ENCODE measurements at regions not wholly inside any gene's neighbourhood (a gene's known extent, or its start where the extent isn't known, plus 50 kb on each side); places are given as distances from the start of the nearest gene placed in this dataset.

DNA sequence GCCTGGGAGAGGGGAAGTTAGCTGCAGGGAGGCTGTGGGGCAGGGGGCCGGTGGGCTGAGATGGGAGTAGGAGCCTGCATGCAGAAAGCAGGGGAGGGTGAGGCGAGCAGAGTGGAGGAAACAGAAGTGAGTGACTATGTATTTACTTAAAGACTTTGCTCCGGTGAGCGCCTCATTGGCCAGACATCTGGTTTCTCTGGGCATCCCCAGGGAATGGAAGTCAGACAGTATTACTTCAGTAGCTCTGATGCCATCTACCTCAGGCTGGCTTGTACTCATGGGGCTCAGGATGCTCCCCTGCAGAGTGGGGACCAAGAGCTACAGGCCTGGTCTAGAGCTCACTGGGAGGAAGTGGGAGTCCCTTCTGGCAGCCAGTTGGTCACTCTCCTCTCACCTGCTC, 78.2 kb upstream of the ARAP3 start:
- H2AFZ ChIP-seq: no peak overlapping the region
- ATAC-seq (no peak), DNase-seq (ENCODE audit: low spot score) (no peak)
- Mint-ChIP-seq H3K27me3 (ENCODE audit: insufficient read depth, low read depth, poor library complexity) (peaks cover 25% of the 10 kb centered on the region), H3K27ac (no peak overlapping the region), H3K4me3 (no peak overlapping the region), H3K4me1 (peaks cover 57% of the 10 kb centered on the region), H3K9me3 (no peaks in the 10 kb centered on the region), H3K36me3 (ENCODE audit: low read depth) (no peaks in the 10 kb centered on the region)
- no peaks in the 10 kb centered on the region for H3K79me2 ChIP-seq (replicated peaks; ENCODE audit: insufficient read depth)
- 0 out of 2 replicates have a peak, but pooled peaks cover 17% of the 10 kb centered on the region for H3F3A ChIP-seq (replicated peaks; ENCODE audit: low read depth)
- H3K27ac ChIP-seq (ENCODE audit: low read depth): no peak overlapping the region
- no peaks in the 10 kb centered on the region for H3K36me3 ChIP-seq (ENCODE audit: insufficient read depth)
- H3K4me1 ChIP-seq (ENCODE audit: insufficient read depth): peaks cover 44% of the 10 kb centered on the region
- H3K4me2 ChIP-seq: 0 out of 2 replicates have a peak overlapping the region, but pooled peaks have one; percentile 27
- H3K27me3 ChIP-seq (ENCODE audit: insufficient read depth): peaks cover 3% of the 10 kb centered on the region; the same call in 1 of the 2 replicates
- H4K20me1 ChIP-seq (replicated peaks; ENCODE audit: insufficient read depth): no peaks in the 10 kb centered on the region; the same call in 1 of the 2 replicates
- no peak for TF ChIP-seq STAT1 (IDR thresholded peaks at IDR 0.05; ENCODE audit: unreplicated experiment)
- TF ChIP-seq, protein P1, sequence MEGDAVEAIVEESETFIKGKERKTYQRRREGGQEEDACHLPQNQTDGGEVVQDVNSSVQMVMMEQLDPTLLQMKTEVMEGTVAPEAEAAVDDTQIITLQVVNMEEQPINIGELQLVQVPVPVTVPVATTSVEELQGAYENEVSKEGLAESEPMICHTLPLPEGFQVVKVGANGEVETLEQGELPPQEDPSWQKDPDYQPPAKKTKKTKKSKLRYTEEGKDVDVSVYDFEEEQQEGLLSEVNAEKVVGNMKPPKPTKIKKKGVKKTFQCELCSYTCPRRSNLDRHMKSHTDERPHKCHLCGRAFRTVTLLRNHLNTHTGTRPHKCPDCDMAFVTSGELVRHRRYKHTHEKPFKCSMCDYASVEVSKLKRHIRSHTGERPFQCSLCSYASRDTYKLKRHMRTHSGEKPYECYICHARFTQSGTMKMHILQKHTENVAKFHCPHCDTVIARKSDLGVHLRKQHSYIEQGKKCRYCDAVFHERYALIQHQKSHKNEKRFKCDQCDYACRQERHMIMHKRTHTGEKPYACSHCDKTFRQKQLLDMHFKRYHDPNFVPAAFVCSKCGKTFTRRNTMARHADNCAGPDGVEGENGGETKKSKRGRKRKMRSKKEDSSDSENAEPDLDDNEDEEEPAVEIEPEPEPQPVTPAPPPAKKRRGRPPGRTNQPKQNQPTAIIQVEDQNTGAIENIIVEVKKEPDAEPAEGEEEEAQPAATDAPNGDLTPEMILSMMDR (conservative IDR thresholded peaks at IDR 0.05; ENCODE audit: low read depth in 2 of 2): no peak
- TF ChIP-seq JUNB (IDR thresholded peaks at IDR 0.05; ENCODE audit: unreplicated experiment): no peak
- TF ChIP-seq, protein P2, sequence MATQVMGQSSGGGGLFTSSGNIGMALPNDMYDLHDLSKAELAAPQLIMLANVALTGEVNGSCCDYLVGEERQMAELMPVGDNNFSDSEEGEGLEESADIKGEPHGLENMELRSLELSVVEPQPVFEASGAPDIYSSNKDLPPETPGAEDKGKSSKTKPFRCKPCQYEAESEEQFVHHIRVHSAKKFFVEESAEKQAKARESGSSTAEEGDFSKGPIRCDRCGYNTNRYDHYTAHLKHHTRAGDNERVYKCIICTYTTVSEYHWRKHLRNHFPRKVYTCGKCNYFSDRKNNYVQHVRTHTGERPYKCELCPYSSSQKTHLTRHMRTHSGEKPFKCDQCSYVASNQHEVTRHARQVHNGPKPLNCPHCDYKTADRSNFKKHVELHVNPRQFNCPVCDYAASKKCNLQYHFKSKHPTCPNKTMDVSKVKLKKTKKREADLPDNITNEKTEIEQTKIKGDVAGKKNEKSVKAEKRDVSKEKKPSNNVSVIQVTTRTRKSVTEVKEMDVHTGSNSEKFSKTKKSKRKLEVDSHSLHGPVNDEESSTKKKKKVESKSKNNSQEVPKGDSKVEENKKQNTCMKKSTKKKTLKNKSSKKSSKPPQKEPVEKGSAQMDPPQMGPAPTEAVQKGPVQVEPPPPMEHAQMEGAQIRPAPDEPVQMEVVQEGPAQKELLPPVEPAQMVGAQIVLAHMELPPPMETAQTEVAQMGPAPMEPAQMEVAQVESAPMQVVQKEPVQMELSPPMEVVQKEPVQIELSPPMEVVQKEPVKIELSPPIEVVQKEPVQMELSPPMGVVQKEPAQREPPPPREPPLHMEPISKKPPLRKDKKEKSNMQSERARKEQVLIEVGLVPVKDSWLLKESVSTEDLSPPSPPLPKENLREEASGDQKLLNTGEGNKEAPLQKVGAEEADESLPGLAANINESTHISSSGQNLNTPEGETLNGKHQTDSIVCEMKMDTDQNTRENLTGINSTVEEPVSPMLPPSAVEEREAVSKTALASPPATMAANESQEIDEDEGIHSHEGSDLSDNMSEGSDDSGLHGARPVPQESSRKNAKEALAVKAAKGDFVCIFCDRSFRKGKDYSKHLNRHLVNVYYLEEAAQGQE (IDR thresholded peaks at IDR 0.05; ENCODE audit: unreplicated experiment): no peak
- TF ChIP-seq ZNF114 (CRISPR knock-in tag; IDR thresholded peaks at IDR 0.05): no peak
- TF ChIP-seq ZNF331 (CRISPR knock-in tag; IDR thresholded peaks at IDR 0.05; ENCODE audit: low read depth): no peak
- TF ChIP-seq CREB1 (CRISPR knock-in tag; IDR thresholded peaks at IDR 0.05; ENCODE audit: low read depth): no peak
- no peak for TF ChIP-seq NANOG (IDR thresholded peaks at IDR 0.05; ENCODE audit: borderline replicate concordance)
- no peak for TF ChIP-seq EZH2 (IDR thresholded peaks at IDR 0.05; ENCODE audit: low read depth, unreplicated experiment)
- no peak for TF ChIP-seq EZH2phosphoT487 (IDR thresholded peaks at IDR 0.05; ENCODE audit: unreplicated experiment)
- TF ChIP-seq, protein P3, sequence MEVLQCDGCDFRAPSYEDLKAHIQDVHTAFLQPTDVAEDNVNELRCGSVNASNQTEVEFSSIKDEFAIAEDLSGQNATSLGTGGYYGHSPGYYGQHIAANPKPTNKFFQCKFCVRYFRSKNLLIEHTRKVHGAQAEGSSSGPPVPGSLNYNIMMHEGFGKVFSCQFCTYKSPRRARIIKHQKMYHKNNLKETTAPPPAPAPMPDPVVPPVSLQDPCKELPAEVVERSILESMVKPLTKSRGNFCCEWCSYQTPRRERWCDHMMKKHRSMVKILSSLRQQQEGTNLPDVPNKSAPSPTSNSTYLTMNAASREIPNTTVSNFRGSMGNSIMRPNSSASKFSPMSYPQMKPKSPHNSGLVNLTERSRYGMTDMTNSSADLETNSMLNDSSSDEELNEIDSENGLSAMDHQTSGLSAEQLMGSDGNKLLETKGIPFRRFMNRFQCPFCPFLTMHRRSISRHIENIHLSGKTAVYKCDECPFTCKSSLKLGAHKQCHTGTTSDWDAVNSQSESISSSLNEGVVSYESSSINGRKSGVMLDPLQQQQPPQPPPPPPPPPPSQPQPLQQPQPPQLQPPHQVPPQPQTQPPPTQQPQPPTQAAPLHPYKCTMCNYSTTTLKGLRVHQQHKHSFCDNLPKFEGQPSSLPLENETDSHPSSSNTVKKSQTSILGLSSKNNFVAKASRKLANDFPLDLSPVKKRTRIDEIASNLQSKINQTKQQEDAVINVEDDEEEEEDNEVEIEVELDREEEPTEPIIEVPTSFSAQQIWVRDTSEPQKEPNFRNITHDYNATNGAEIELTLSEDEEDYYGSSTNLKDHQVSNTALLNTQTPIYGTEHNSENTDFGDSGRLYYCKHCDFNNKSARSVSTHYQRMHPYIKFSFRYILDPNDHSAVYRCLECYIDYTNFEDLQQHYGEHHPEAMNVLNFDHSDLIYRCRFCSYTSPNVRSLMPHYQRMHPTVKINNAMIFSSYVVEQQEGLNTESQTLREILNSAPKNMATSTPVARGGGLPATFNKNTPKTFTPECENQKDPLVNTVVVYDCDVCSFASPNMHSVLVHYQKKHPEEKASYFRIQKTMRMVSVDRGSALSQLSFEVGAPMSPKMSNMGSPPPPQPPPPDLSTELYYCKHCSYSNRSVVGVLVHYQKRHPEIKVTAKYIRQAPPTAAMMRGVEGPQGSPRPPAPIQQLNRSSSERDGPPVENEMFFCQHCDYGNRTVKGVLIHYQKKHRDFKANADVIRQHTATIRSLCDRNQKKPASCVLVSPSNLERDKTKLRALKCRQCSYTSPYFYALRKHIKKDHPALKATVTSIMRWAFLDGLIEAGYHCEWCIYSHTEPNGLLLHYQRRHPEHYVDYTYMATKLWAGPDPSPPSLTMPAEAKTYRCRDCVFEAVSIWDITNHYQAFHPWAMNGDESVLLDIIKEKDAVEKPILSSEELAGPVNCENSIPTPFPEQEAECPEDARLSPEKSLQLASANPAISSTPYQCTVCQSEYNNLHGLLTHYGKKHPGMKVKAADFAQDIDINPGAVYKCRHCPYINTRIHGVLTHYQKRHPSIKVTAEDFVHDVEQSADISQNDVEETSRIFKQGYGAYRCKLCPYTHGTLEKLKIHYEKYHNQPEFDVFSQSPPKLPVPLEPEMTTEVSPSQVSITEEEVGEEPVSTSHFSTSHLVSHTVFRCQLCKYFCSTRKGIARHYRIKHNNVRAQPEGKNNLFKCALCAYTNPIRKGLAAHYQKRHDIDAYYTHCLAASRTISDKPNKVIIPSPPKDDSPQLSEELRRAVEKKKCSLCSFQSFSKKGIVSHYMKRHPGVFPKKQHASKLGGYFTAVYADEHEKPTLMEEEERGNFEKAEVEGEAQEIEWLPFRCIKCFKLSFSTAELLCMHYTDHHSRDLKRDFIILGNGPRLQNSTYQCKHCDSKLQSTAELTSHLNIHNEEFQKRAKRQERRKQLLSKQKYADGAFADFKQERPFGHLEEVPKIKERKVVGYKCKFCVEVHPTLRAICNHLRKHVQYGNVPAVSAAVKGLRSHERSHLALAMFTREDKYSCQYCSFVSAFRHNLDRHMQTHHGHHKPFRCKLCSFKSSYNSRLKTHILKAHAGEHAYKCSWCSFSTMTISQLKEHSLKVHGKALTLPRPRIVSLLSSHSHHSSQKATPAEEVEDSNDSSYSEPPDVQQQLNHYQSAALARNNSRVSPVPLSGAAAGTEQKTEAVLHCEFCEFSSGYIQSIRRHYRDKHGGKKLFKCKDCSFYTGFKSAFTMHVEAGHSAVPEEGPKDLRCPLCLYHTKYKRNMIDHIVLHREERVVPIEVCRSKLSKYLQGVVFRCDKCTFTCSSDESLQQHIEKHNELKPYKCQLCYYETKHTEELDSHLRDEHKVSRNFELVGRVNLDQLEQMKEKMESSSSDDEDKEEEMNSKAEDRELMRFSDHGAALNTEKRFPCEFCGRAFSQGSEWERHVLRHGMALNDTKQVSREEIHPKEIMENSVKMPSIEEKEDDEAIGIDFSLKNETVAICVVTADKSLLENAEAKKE (CRISPR knock-in tag; IDR thresholded peaks at IDR 0.05): no peak
- TF ChIP-seq POLR2AphosphoS5 (IDR thresholded peaks at IDR 0.05; ENCODE audit: low read depth): no peak
- TF ChIP-seq, protein P4, sequence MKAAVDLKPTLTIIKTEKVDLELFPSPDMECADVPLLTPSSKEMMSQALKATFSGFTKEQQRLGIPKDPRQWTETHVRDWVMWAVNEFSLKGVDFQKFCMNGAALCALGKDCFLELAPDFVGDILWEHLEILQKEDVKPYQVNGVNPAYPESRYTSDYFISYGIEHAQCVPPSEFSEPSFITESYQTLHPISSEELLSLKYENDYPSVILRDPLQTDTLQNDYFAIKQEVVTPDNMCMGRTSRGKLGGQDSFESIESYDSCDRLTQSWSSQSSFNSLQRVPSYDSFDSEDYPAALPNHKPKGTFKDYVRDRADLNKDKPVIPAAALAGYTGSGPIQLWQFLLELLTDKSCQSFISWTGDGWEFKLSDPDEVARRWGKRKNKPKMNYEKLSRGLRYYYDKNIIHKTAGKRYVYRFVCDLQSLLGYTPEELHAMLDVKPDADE (IDR thresholded peaks at IDR 0.05): no peak
- no peaks in the 10 kb centered on the region for H3K9me2 ChIP-seq (ENCODE audit: insufficient read depth)
- H3K4me3 ChIP-seq: no peak overlapping the region

All from GM23338 (cell line).